ENCODE measurements at regions not wholly inside any gene's neighbourhood (a gene's known extent, or its start where the extent isn't known, plus 50 kb on each side); places are given as distances from the start of the nearest gene placed in this dataset.

DNA sequence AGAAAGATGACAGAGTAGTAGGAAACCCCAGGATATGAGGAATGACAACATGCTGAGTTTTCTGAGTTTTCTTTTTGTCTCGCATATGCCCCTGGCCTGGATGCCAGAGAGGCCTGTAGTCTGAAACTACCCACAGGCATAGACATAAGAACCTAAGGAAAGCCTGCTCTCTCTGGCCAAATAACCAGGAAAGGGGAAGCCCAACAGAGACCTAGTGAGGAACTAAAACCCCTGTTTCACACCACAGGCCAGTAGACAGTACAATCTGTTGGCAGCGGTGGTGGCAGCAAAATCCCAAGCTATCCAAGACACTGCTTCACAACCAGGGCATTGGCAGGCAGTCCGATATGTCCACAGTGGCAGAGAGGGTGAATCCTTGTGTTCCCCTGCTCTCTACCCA is 55.0 kb upstream of the DCP1A start:
- Histone ChIP-seq H4K20me1 (replicated peaks; ENCODE audit: control insufficient read depth, extremely low read depth, insufficient read depth, low read length) (no peaks in the 10 kb centered on the region), H3K9me1 (replicated peaks; ENCODE audit: control insufficient read depth, extremely low read depth, insufficient read depth, low read length) (no peaks in the 10 kb centered on the region), H3K27me3 (ENCODE audit: control insufficient read depth in 2 of 2, insufficient read depth in 2 of 2, low read length in 2 of 2) (peaks cover 0 to 10% of the 10 kb centered on the region in 2 experiments), H3K79me2 (ENCODE audit: control insufficient read depth, insufficient read depth, low read length) (no peaks in the 10 kb centered on the region), H3K9ac (replicated peaks; ENCODE audit: extremely low read depth, insufficient read depth, low read length) (no peak overlapping the region), H3K27ac (ENCODE audit: insufficient read depth, low read depth, low read length) (no peak overlapping the region), H3K4me3 (replicated peaks in 1 of 3; ENCODE audit: insufficient read depth in 1 of 3, low read depth in 1 of 3, low read length in 3 of 3) (no peak overlapping the region), H3K4me1 (ENCODE audit: control insufficient read depth, extremely low read depth, insufficient read depth, low read length) (no peaks in the 10 kb centered on the region), H3K4me2 (ENCODE audit: insufficient read depth, low read length) (no peak overlapping the region), H3K9me3 (replicated peaks; ENCODE audit: control insufficient read depth, insufficient read depth, low read length) (no peaks in the 10 kb centered on the region), H3K36me3 (ENCODE audit: control insufficient read depth in 2 of 2, extremely low read depth in 1 of 2, insufficient read depth in 2 of 2, low read length in 2 of 2) (no peaks in the 10 kb centered on the region), H2AFZ (ENCODE audit: low read depth, low read length) (no peak overlapping the region)
- POLR2A ChIA-PET: no interaction called here
- intact Hi-C loops (cut with micrococcal nuclease) (no loop called here), dilution Hi-C loops (cut with MboI; ENCODE audit: extremely low pct_ligation_motif_present, low sequenced_read_pairs) (no loop called here)
- BruUV-seq (replicated peaks): no TSS peak
- FAIRE-seq (no peak), DNase-seq (ENCODE audit: low read depth, low spot score) (no peak)
- TF ChIP-seq MYC (IDR thresholded peaks at IDR 0.05; ENCODE audit: low read depth, low read length): no peak
- TF ChIP-seq, protein P1, sequence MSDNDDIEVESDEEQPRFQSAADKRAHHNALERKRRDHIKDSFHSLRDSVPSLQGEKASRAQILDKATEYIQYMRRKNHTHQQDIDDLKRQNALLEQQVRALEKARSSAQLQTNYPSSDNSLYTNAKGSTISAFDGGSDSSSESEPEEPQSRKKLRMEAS (IDR thresholded peaks at IDR 0.05; ENCODE audit: insufficient read depth, insufficient read length): no peak
- TF ChIP-seq, protein P2, sequence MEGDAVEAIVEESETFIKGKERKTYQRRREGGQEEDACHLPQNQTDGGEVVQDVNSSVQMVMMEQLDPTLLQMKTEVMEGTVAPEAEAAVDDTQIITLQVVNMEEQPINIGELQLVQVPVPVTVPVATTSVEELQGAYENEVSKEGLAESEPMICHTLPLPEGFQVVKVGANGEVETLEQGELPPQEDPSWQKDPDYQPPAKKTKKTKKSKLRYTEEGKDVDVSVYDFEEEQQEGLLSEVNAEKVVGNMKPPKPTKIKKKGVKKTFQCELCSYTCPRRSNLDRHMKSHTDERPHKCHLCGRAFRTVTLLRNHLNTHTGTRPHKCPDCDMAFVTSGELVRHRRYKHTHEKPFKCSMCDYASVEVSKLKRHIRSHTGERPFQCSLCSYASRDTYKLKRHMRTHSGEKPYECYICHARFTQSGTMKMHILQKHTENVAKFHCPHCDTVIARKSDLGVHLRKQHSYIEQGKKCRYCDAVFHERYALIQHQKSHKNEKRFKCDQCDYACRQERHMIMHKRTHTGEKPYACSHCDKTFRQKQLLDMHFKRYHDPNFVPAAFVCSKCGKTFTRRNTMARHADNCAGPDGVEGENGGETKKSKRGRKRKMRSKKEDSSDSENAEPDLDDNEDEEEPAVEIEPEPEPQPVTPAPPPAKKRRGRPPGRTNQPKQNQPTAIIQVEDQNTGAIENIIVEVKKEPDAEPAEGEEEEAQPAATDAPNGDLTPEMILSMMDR (IDR thresholded peaks at IDR 0.05; ENCODE audit: extremely low read depth in 1 of 2, insufficient read depth in 1 of 2, low read depth in 1 of 2, low read length in 2 of 2): no peak
- CTCF ChIA-PET: no interaction called here

DNA sequence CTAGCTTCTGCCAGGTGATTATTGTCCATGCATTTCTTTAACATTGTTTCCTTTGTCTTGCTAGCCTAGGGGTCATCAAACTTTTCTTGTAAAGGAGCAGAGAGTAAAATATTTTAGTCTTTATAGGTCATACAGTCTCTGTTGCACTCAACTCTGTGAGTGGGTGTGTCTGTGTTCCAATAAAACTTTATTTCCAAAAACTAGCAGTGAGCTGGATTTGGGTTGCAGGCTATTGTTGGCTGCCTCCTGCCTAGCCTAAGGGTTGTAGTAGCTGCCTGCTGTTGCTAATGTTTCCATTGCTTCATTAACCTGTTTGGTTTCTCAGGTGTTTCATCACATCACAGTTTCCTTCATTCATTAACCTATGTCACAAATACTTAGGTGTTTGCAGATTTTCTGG is 64.0 kb upstream of the DCP1A start:
- no peak for FAIRE-seq
- no peak overlapping the region for H3K4me3 ChIP-seq (replicated peaks in 1 of 3; ENCODE audit: insufficient read depth in 1 of 3, low read depth in 1 of 3, low read length in 3 of 3)
- no peaks in the 10 kb centered on the region for H3K79me2 ChIP-seq (ENCODE audit: control insufficient read depth, insufficient read depth, low read length)
- no peak overlapping the region for H2AFZ ChIP-seq (ENCODE audit: low read depth, low read length)
- ChIA-PET CTCF (no interaction called here), POLR2A (no interaction called here)
- no peak overlapping the region for H3K4me2 ChIP-seq (ENCODE audit: insufficient read depth, low read length)
- H3K4me1 ChIP-seq (ENCODE audit: control insufficient read depth, extremely low read depth, insufficient read depth, low read length): no peaks in the 10 kb centered on the region
- H3K9me1 ChIP-seq (replicated peaks; ENCODE audit: control insufficient read depth, extremely low read depth, insufficient read depth, low read length): no peaks in the 10 kb centered on the region
- intact Hi-C loops (cut with micrococcal nuclease): no loop called here
- no peaks in the 10 kb centered on the region for H3K9me3 ChIP-seq (replicated peaks; ENCODE audit: control insufficient read depth, insufficient read depth, low read length)
- peaks cover 0 to 3% of the 10 kb centered on the region in 2 experiments for H3K27me3 ChIP-seq (ENCODE audit: control insufficient read depth in 2 of 2, insufficient read depth in 2 of 2, low read length in 2 of 2)
- no peak for TF ChIP-seq POLR2AphosphoS5 (IDR thresholded peaks at IDR 0.05; ENCODE audit: insufficient read depth, low read depth, low read length)
- no peak for TF ChIP-seq GATA2 (IDR thresholded peaks at IDR 0.05; ENCODE audit: insufficient read depth, insufficient read length, low read depth, low read length)
- TF ChIP-seq MYC (IDR thresholded peaks at IDR 0.05; ENCODE audit: low read depth, low read length): no peak
- TF ChIP-seq JUN (IDR thresholded peaks at IDR 0.05; ENCODE audit: borderline replicate concordance, insufficient read depth, insufficient read length, low read depth): no peak
- no peak for TF ChIP-seq FOS (IDR thresholded peaks at IDR 0.05; ENCODE audit: borderline replicate concordance, insufficient read depth, low read length)
- TF ChIP-seq, protein P2 (IDR thresholded peaks at IDR 0.05; ENCODE audit: extremely low read depth in 1 of 2, insufficient read depth in 1 of 2, low read depth in 1 of 2, low read length in 2 of 2): no peak
- TF ChIP-seq, protein P1 (IDR thresholded peaks at IDR 0.05; ENCODE audit: insufficient read depth, insufficient read length): no peak
- no peak for TF ChIP-seq POLR2A (IDR thresholded peaks at IDR 0.05; ENCODE audit: low read depth, low read length)
- no peak for TF ChIP-seq EZH2 (IDR thresholded peaks at IDR 0.05; ENCODE audit: borderline replicate concordance, low read depth, low read length, severe bottlenecking)
- H3K27ac ChIP-seq (ENCODE audit: insufficient read depth, low read depth, low read length): no peak overlapping the region
- H3K36me3 ChIP-seq (ENCODE audit: control insufficient read depth in 2 of 2, extremely low read depth in 1 of 2, insufficient read depth in 2 of 2, low read length in 2 of 2): no peaks in the 10 kb centered on the region
- no peak overlapping the region for H3K9ac ChIP-seq (replicated peaks; ENCODE audit: extremely low read depth, insufficient read depth, low read length)
- BruUV-seq (replicated peaks): no TSS peak
- no peaks in the 10 kb centered on the region for H4K20me1 ChIP-seq (replicated peaks; ENCODE audit: control insufficient read depth, extremely low read depth, insufficient read depth, low read length)
- DNase-seq (ENCODE audit: low read depth, low spot score): no peak
- dilution Hi-C loops (cut with MboI; ENCODE audit: extremely low pct_ligation_motif_present, low sequenced_read_pairs): no loop called here

Measured in endothelial cell of umbilical vein (primary cell).